ENCODE measurements at regions not wholly inside any gene's neighbourhood (a gene's known extent, or its start where the extent isn't known, plus 50 kb on each side); places are given as distances from the start of the nearest gene placed in this dataset.

GRCh38 chr2:162963156-162963555, 124.6 kb upstream of the KCNH7 start:
- no peak overlapping the region for H3K27ac Mint-ChIP-seq (ENCODE audit: low read depth, unreplicated experiment)
- no peaks in the 10 kb centered on the region for H3K4me1 Mint-ChIP-seq (ENCODE audit: insufficient read depth, unreplicated experiment)
- TF ChIP-seq, protein P1, sequence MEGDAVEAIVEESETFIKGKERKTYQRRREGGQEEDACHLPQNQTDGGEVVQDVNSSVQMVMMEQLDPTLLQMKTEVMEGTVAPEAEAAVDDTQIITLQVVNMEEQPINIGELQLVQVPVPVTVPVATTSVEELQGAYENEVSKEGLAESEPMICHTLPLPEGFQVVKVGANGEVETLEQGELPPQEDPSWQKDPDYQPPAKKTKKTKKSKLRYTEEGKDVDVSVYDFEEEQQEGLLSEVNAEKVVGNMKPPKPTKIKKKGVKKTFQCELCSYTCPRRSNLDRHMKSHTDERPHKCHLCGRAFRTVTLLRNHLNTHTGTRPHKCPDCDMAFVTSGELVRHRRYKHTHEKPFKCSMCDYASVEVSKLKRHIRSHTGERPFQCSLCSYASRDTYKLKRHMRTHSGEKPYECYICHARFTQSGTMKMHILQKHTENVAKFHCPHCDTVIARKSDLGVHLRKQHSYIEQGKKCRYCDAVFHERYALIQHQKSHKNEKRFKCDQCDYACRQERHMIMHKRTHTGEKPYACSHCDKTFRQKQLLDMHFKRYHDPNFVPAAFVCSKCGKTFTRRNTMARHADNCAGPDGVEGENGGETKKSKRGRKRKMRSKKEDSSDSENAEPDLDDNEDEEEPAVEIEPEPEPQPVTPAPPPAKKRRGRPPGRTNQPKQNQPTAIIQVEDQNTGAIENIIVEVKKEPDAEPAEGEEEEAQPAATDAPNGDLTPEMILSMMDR (IDR thresholded peaks at IDR 0.05; ENCODE audit: unreplicated experiment) = no peak
- no peaks in the 10 kb centered on the region for H3K36me3 Mint-ChIP-seq (ENCODE audit: insufficient read depth, unreplicated experiment)
- DNase-seq (ENCODE audit: unreplicated experiment) = no peak
- H3K4me3 Mint-ChIP-seq (ENCODE audit: unreplicated experiment) = no peak overlapping the region
- CTCF ChIA-PET = interaction anchor here (0.6 kb wide), 1 partner anchor 216 kb away, joined by 3 read pairs; no protein-coding TSS in a partner anchor
- H3K9me3 Mint-ChIP-seq (ENCODE audit: unreplicated experiment) = no peaks in the 10 kb centered on the region
- POLR2A ChIA-PET = no interaction called here
- no TSS peak for BruUV-seq (replicated peaks)
- H3K27me3 Mint-ChIP-seq (ENCODE audit: insufficient read depth, unreplicated experiment) = peaks cover 17% of the 10 kb centered on the region
- intact Hi-C loops (cut with micrococcal nuclease) = loop anchor here (10.0 kb wide), 1 partner anchor 68 kb away; no protein-coding TSS in a partner anchor

DNA sequence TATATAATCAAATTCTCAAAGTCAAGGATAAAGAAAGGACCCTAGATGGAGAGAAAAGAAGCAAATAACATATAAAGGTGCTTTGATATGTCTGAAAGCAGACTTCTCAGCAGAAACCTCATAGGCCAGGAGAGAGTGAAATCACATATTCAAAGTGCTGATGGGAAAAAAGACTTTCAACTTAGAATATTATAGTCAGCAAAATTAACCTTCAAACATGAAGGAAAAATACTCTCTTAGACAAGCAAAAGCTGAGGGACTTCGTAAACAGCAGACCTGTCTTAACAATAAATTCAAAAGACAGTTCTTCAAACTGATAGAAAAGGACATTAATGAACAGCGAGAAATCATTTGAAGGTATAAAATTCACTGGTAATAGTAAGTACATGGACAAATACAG, 107.2 kb upstream of the KCNH7 start:
- ChIA-PET CTCF (no interaction called here), POLR2A (no interaction called here)
- Mint-ChIP-seq H3K4me1 (ENCODE audit: insufficient read depth, unreplicated experiment) (no peaks in the 10 kb centered on the region), H3K36me3 (ENCODE audit: insufficient read depth, unreplicated experiment) (peaks cover 6% of the 10 kb centered on the region), H3K9me3 (ENCODE audit: unreplicated experiment) (no peaks in the 10 kb centered on the region), H3K27me3 (ENCODE audit: insufficient read depth, unreplicated experiment) (no peaks in the 10 kb centered on the region), H3K4me3 (ENCODE audit: unreplicated experiment) (no peak overlapping the region), H3K27ac (ENCODE audit: low read depth, unreplicated experiment) (no peak overlapping the region)
- BruUV-seq (replicated peaks) = no TSS peak
- intact Hi-C loops (cut with micrococcal nuclease) = no loop called here
- TF ChIP-seq, protein P1 (IDR thresholded peaks at IDR 0.05; ENCODE audit: unreplicated experiment) = no peak
- DNase-seq (ENCODE audit: unreplicated experiment) = no peak

DNA sequence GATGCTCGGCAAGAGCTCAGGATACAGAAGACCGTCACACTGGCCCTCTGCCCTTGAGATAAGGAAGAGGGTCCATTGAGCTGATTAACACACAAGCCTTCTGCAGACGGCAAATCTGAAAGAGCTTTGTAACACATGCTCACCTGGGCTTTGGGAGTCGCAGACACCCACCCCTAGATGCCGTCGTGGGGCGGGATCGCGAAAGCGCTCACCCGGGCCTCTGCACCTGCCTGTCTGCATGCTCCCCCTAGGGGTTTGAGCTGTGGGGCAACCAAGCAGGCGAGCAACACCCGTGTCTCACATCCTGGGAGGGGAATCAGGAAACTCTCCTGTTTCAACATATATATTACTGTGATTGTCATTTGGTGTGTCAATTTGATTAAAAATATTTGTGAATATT, 99.8 kb upstream of the KCNH7 start:
- intact Hi-C loops (cut with micrococcal nuclease) = no loop called here
- no peaks in the 10 kb centered on the region for H3K9me3 Mint-ChIP-seq (ENCODE audit: unreplicated experiment)
- H3K27me3 Mint-ChIP-seq (ENCODE audit: insufficient read depth, unreplicated experiment) = no peaks in the 10 kb centered on the region
- peaks cover 6% of the 10 kb centered on the region for H3K36me3 Mint-ChIP-seq (ENCODE audit: insufficient read depth, unreplicated experiment)
- H3K4me1 Mint-ChIP-seq (ENCODE audit: insufficient read depth, unreplicated experiment) = no peaks in the 10 kb centered on the region
- no TSS peak for BruUV-seq (replicated peaks)
- H3K27ac Mint-ChIP-seq (ENCODE audit: low read depth, unreplicated experiment) = no peak overlapping the region
- ChIA-PET POLR2A (no interaction called here), CTCF (interaction anchor here (0.7 kb wide), 1 partner anchor 128 kb away, joined by 3 read pairs; no protein-coding TSS in a partner anchor)
- DNase-seq (ENCODE audit: unreplicated experiment) = no peak
- H3K4me3 Mint-ChIP-seq (ENCODE audit: unreplicated experiment) = no peak overlapping the region
- TF ChIP-seq, protein P1 (IDR thresholded peaks at IDR 0.05; ENCODE audit: unreplicated experiment) = no peak

GRCh38 chr2:162934191-162934590, 95.6 kb upstream of the KCNH7 start:
- intact Hi-C loops (cut with micrococcal nuclease) = no loop called here
- POLR2A ChIA-PET = no interaction called here
- Mint-ChIP-seq H3K27me3 (ENCODE audit: insufficient read depth, unreplicated experiment) (no peaks in the 10 kb centered on the region), H3K9me3 (ENCODE audit: unreplicated experiment) (no peaks in the 10 kb centered on the region), H3K4me1 (ENCODE audit: insufficient read depth, unreplicated experiment) (no peaks in the 10 kb centered on the region), H3K27ac (ENCODE audit: low read depth, unreplicated experiment) (no peak overlapping the region), H3K36me3 (ENCODE audit: insufficient read depth, unreplicated experiment) (no peaks in the 10 kb centered on the region), H3K4me3 (ENCODE audit: unreplicated experiment) (no peak overlapping the region)
- BruUV-seq (replicated peaks) = no TSS peak
- CTCF ChIA-PET = interaction anchor here (1.8 kb wide), 1 partner anchor 43 kb away, joined by 4 read pairs; no protein-coding TSS in a partner anchor
- DNase-seq (ENCODE audit: unreplicated experiment) = no peak
- TF ChIP-seq, protein P1 (IDR thresholded peaks at IDR 0.05; ENCODE audit: unreplicated experiment) = no peak
